ENCODE measurements at regions not wholly inside any gene's neighbourhood (a gene's known extent, or its start where the extent isn't known, plus 50 kb on each side); places are given as distances from the start of the nearest gene placed in this dataset.

- DNase-seq: no peak
These were observed 329.7 kb upstream of the ZEB2 start for GRCh38 chr2:144849612-144850011.

GRCh38 chr2:144848423-144848822, 328.5 kb upstream of the ZEB2 start:
- no peak for DNase-seq

GRCh38 chr2:144847347-144848080, 327.6 kb upstream of the ZEB2 start:
- DNase-seq: no peak

GRCh38 chr2:144836635-144837350, 316.9 kb upstream of the ZEB2 start:
- no peak for DNase-seq

GRCh38 chr2:144835634-144836350, 315.9 kb upstream of the ZEB2 start:
- DNase-seq: no peak

GRCh38 chr2:144834998-144835633, 315.2 kb upstream of the ZEB2 start:
- peak; percentile 12 to 77 for DNase-seq

GRCh38 chr2:144834363-144834762, 314.4 kb upstream of the ZEB2 start:
- no peak for DNase-seq

GRCh38 chr2:144833075-144833637, 313.2 kb upstream of the ZEB2 start:
- no peak for DNase-seq

- DNase-seq: no peak
These were observed 312.1 kb upstream of the ZEB2 start for GRCh38 chr2:144832048-144832447.

- DNase-seq: no peak
These were observed 310.6 kb upstream of the ZEB2 start for GRCh38 chr2:144830543-144830942.

GRCh38 chr2:144827404-144827803, 307.5 kb upstream of the ZEB2 start:
- DNase-seq: no peak

GRCh38 chr2:144826105-144826504, 306.2 kb upstream of the ZEB2 start:
- DNase-seq: no peak

GRCh38 chr2:144825331-144826020, 305.6 kb upstream of the ZEB2 start:
- no peak for DNase-seq

- no peak for DNase-seq
These were observed 304.6 kb upstream of the ZEB2 start for GRCh38 chr2:144824306-144825080.

GRCh38 chr2:144822966-144823365, 303.0 kb upstream of the ZEB2 start:
- no peak for DNase-seq

- DNase-seq: no peak
These were observed 292.4 kb upstream of the ZEB2 start for GRCh38 chr2:144812288-144812687.

GRCh38 chr2:144801766-144802165, 281.8 kb upstream of the ZEB2 start:
- DNase-seq: no peak

- no peak for DNase-seq
These were observed 281.4 kb upstream of the ZEB2 start for GRCh38 chr2:144801325-144801724.

GRCh38 chr2:144798989-144799388, 279.1 kb upstream of the ZEB2 start:
- DNase-seq: no peak

GRCh38 chr2:144798034-144798433, 278.1 kb upstream of the ZEB2 start:
- DNase-seq: no peak

- no peak for DNase-seq
These were observed 277.0 kb upstream of the ZEB2 start for GRCh38 chr2:144796936-144797335.

GRCh38 chr2:144796164-144796563, 276.2 kb upstream of the ZEB2 start:
- no peak for DNase-seq
